Lower lobe of right lung (tissue), 2 donors: ENCODE measurements at regions not wholly inside any gene's neighbourhood (a gene's known extent, or its start where the extent isn't known, plus 50 kb on each side); places are given as distances from the start of the nearest gene placed in this dataset.

ENCODE experiments used
- ATAC-seq, 2 donors: fragments of 200-7000 bp; cut with Tn5 transposase; one replicate each; pipeline ENCODE4 v1.9.1; 2020 to 2022; ENCODE audit warnings: mild to moderate bottlenecking in 2 of 2, moderate library complexity in 2 of 2
- DNase-seq: peaks from one replicate; pipeline ENCODE4 v3.0.0-alpha.2; 2020
- H3K27ac ChIP-seq: fragments of 200-600 bp; one replicate; pipeline ENCODE4 v1.8.0; 2022
- H3K27me3 ChIP-seq: fragments of 200-600 bp; one replicate; pipeline ENCODE4 v1.8.0; 2022; ENCODE audit warnings: low read depth
- H3K36me3 ChIP-seq: fragments of 200-600 bp; one replicate; pipeline ENCODE4 v1.8.0; 2022; ENCODE audit warnings: mild to moderate bottlenecking
- H3K4me1 ChIP-seq: fragments of 200-600 bp; one replicate; pipeline ENCODE4 v1.8.0; 2022
- H3K4me3 ChIP-seq: fragments of 200-600 bp; one replicate; pipeline ENCODE4 v1.8.0; 2022; ENCODE audit warnings: mild to moderate bottlenecking
- H3K9me3 ChIP-seq: fragments of 200-600 bp; one replicate; pipeline ENCODE4 v1.8.0; 2022
- intact Hi-C: fragments of 100-400 bp; cut with DNase I; formaldehyde crosslinking; loops from one replicate; pipeline ENCODE4 v1.11.0; 2022
- TF ChIP-seq, protein P1 (sequence below): fragments of 200-600 bp; IDR thresholded peaks from one replicate; pipeline ENCODE4 v1.8.0; 2022; ENCODE audit warnings: antibody characterized with exemption, mild to moderate bottlenecking
- donor health status: DM: no; HTN: yes; CAD: no; lungs with severe emphysema.

DNA sequence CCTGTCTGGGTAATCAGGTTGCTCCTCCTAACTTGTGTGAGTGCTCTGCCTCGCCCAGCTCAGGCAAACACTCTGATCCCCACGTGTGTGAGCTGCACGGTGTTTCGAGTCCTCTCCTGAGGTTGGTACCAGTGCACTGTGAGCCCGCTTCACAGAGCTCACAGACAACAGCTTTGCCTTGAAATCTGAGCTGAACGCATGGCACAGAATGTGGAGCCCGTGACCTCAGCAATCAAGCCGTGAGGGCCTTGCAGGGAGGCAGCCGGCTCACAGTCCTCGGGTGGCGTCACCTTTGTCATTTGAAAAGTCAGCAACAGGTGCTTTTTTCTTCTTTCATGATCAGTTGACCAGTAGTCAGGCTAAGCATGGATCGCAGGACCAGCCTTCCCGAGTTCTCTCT lies 60.2 kb upstream of the ADGRA1 start:
- ATAC-seq = no peak

DNA sequence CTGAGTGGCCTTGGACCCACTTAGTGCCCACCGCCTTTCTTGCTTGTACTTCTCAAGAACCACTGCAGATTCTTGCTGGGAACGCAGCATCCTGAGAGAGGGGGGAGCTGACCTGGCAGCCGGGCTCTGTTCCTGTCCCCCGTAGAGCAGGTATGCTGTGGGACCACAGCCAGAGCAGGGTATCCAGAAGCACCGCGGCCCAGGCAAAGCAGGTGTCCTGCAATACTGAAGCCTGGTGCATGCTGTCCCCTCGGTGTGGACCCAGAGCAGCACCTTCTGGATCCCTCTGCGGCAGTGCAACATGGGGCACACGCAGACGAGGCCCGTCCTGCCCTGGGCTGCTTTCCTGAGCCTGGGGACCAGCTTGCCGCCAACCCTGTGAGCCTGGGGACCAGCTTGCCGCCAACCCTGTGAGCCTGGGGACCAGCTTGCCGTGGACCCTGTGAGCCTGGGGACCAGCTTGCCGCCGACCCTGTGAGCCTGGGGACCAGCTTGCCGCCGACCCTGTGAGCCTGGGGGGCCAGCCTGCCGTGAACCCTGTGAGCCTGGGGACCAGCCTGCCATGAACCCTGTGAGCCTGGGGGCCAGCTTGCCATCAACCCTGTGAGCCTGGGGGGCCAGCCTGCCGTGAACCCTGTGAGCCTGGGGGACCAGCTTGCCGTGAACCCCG lies 60.9 kb upstream of the ADGRA1 start:
- DNase-seq = no peak
- Histone ChIP-seq H3K36me3 (no peaks in the 10 kb centered on the region), H3K4me3 (no peak overlapping the region), H3K9me3 (no peaks in the 10 kb centered on the region), H3K27ac (no peak overlapping the region), H3K27me3 (peaks cover 28% of the 10 kb centered on the region), H3K4me1 (no peaks in the 10 kb centered on the region)
- intact Hi-C loops = no loop called here
- TF ChIP-seq, protein P1, sequence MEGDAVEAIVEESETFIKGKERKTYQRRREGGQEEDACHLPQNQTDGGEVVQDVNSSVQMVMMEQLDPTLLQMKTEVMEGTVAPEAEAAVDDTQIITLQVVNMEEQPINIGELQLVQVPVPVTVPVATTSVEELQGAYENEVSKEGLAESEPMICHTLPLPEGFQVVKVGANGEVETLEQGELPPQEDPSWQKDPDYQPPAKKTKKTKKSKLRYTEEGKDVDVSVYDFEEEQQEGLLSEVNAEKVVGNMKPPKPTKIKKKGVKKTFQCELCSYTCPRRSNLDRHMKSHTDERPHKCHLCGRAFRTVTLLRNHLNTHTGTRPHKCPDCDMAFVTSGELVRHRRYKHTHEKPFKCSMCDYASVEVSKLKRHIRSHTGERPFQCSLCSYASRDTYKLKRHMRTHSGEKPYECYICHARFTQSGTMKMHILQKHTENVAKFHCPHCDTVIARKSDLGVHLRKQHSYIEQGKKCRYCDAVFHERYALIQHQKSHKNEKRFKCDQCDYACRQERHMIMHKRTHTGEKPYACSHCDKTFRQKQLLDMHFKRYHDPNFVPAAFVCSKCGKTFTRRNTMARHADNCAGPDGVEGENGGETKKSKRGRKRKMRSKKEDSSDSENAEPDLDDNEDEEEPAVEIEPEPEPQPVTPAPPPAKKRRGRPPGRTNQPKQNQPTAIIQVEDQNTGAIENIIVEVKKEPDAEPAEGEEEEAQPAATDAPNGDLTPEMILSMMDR = no peak
- ATAC-seq = no peak

More for the DNA sequence above, 60.2 kb upstream of the ADGRA1 start:
- intact Hi-C loops = no loop called here
- Histone ChIP-seq H3K36me3 (no peaks in the 10 kb centered on the region), H3K9me3 (no peaks in the 10 kb centered on the region), H3K4me1 (no peaks in the 10 kb centered on the region), H3K27ac (no peak overlapping the region), H3K27me3 (peaks cover 28% of the 10 kb centered on the region), H3K4me3 (no peak overlapping the region)
- no peak for DNase-seq
- TF ChIP-seq, protein P1 = no peak

DNA sequence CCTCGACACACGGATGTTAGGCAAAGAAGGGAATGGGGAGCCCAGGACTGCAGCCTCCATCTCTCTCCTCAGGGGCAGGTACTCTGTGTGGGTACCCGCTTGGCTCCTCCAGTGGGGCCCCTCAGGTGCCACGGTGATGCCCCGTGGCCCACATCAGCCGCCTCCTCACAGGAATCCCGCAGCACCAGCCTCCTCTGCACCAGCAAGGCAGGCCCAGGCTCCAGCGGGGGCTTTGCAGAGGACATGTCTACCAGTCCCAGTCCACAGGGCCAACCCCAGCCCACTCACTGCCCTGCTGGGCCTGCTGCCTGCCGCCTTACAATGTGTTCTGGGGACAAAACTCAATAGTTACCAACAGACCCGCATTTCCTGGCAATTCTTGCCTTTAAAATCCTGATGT lies 61.6 kb upstream of the ADGRA1 start:
- no peaks in the 10 kb centered on the region for H3K4me1 ChIP-seq
- ATAC-seq (no peak), DNase-seq (no peak)
- TF ChIP-seq, protein P1 = no peak
- no peaks in the 10 kb centered on the region for H3K9me3 ChIP-seq
- H3K27me3 ChIP-seq = peaks cover 28% of the 10 kb centered on the region
- no peaks in the 10 kb centered on the region for H3K36me3 ChIP-seq
- no peak overlapping the region for H3K4me3 ChIP-seq
- intact Hi-C loops = no loop called here
- H3K27ac ChIP-seq = no peak overlapping the region

DNA sequence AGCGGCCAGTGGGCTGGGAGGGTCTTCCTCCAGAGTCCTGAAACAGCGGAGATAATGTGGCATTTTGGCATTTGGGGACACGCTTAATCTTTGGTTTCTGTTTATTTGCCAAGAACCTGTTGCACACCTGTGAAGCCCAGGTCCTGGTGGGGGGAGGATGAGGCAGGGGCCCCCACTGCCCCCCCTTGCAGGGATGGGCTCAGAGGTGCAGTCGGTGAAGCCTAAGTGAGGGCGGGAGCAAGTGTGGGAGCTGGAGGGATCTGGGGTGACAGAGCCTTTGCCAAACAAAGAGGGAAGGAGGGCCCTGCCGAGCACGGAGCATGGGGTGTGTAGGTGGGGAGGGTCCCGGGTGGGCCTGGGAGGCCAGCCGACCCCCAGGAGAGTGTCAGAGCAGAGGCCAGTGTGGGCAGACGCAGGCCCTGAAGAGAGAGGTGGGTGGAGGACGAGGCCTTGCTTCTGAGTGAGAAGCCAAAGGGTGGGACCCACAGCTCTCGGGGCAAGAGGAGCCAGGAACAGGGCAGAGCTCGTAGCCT lies 62.1 kb upstream of the ADGRA1 start:
- Histone ChIP-seq H3K4me3 (no peak overlapping the region), H3K27ac (no peak overlapping the region), H3K36me3 (no peaks in the 10 kb centered on the region), H3K4me1 (no peaks in the 10 kb centered on the region), H3K27me3 (peaks cover 28% of the 10 kb centered on the region), H3K9me3 (no peaks in the 10 kb centered on the region)
- ATAC-seq (no peak), DNase-seq (no peak)
- intact Hi-C loops = no loop called here
- TF ChIP-seq, protein P1 = no peak

DNA sequence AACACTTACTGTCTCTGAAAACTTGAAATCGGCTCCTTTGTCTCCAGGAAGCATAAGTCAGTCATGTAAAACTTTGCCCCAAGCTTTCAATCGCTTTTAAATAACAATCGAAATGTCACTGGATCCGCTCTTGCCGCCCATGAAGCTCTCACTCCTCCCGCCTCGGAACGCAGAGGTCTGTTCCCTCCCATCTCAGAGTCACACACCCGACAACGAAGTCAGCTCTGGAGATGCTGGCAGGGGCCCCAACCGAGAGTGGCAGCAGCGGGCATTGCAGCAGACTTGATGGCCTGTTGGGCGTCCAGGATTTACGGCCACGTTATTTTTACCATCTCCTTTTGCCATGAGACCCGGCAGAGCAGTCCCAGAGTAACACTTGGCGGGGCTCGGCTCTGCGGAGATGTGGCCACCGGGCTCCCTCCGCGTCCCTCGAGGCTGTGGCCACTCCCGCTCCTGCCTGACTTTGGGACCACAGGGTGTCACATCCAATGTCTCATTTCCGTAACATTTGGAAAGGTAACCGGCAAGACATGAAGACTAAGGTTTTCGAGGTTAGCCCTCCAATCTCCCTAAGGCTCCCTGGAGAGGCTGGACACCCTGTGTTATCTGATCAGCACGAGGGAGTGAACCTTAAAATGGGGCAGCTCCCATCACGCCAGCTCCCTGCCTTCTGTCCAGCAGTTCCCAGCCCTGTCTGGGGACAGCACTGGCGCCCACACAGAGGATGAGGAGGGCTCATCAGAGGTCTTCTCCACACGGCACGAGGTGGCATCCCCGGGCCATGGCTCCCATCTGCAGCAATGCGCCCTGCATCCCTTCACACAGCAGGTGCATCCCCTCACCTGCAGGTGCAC lies 62.8 kb upstream of the ADGRA1 start:
- H3K9me3 ChIP-seq = no peaks in the 10 kb centered on the region
- no peaks in the 10 kb centered on the region for H3K4me1 ChIP-seq
- H3K36me3 ChIP-seq = no peaks in the 10 kb centered on the region
- DNase-seq (no peak), ATAC-seq (no peak)
- no peak overlapping the region for H3K27ac ChIP-seq
- intact Hi-C loops = no loop called here
- peaks cover 28% of the 10 kb centered on the region for H3K27me3 ChIP-seq
- TF ChIP-seq, protein P1 = no peak
- no peak overlapping the region for H3K4me3 ChIP-seq
